HUES6 (cell line): ENCODE measurements at regions not wholly inside any gene's neighbourhood (a gene's known extent, or its start where the extent isn't known, plus 50 kb on each side); places are given as distances from the start of the nearest gene placed in this dataset.

ENCODE experiments used
- H3K27ac ChIP-seq: 2 replicates; pipeline ENCODE4 v1.7.0; 2013; ENCODE audit warnings: low read depth, mild to moderate bottlenecking, low read length, inconsistent platforms
- H3K27me3 ChIP-seq: 2 replicates; pipeline ENCODE4 v1.6.1; 2013; ENCODE audit warnings: low read length; ENCODE audit not compliant: control insufficient read depth, insufficient read depth
- H3K36me3 ChIP-seq: 2 replicates; pipeline ENCODE4 v1.6.1; 2013; ENCODE audit warnings: low read length; ENCODE audit not compliant: control insufficient read depth, insufficient read depth
- H3K4me1 ChIP-seq: 2 replicates; pipeline ENCODE4 v1.6.1; 2013; ENCODE audit warnings: low read length; ENCODE audit not compliant: control insufficient read depth, insufficient read depth
- H3K4me3 ChIP-seq: 2 replicates; pipeline ENCODE4 v1.5.1; 2013; ENCODE audit warnings: low read depth, low read length
- H3K9ac ChIP-seq: one replicate; pipeline ENCODE4 v1.6.1; 2013; ENCODE audit warnings: mild to moderate bottlenecking, low read length
- H3K9me3 ChIP-seq: 2 replicates; pipeline ENCODE4 v1.6.1; 2013; ENCODE audit warnings: low read depth, low read length; ENCODE audit not compliant: control insufficient read depth, insufficient read depth

DNA sequence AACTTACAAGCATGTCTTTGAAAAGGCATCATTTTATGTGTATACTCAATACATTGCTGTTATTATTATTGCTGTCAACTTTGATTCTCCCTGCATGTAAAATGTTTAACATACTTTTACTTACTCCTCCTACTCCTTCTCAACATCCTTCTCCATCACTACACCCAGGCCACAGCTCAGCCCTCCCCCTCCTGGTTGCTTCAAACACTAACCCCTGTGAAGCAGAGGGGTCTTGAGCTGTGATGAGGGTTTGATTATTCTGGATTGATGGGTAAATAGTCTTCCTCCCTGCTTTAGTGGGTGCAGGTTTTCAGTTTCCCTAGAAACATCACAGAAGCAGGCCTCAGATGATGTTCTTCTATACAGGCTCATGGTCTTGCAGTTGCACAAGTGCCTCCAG is 221.0 kb downstream of the OSR1 start:
- H3K27me3 ChIP-seq = no peaks in the 10 kb centered on the region
- no peak overlapping the region for H3K4me3 ChIP-seq
- no peaks in the 10 kb centered on the region for H3K36me3 ChIP-seq
- peaks cover 9% of the 10 kb centered on the region for H3K4me1 ChIP-seq
- no peak overlapping the region for H3K9ac ChIP-seq
- no peaks in the 10 kb centered on the region for H3K9me3 ChIP-seq
- no peak overlapping the region for H3K27ac ChIP-seq

DNA sequence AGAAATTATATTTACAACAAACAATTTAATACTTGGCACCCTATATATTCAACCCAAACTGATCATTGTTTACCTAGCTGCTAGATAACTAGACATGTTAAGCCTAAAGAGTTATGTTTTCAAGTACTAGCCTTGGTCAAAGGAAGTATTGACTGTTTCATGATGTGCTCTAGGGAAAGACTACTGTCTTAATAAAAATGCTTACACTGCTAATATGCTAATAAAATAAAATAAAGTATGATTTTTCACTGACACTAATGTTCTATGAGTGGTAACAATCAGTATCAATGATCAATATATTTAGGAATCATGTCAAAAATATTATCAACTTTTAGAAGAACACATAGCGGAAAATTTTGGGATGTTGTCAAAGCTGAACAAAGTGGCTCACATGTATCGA is 225.5 kb downstream of the OSR1 start:
- H3K9ac ChIP-seq = no peak overlapping the region
- 0 out of 2 replicates have a peak, but pooled peaks cover under 1% of the 10 kb centered on the region for H3K4me1 ChIP-seq
- no peaks in the 10 kb centered on the region for H3K27me3 ChIP-seq
- H3K36me3 ChIP-seq = no peaks in the 10 kb centered on the region
- H3K9me3 ChIP-seq = no peaks in the 10 kb centered on the region
- no peak overlapping the region for H3K27ac ChIP-seq
- H3K4me3 ChIP-seq = no peak overlapping the region

DNA sequence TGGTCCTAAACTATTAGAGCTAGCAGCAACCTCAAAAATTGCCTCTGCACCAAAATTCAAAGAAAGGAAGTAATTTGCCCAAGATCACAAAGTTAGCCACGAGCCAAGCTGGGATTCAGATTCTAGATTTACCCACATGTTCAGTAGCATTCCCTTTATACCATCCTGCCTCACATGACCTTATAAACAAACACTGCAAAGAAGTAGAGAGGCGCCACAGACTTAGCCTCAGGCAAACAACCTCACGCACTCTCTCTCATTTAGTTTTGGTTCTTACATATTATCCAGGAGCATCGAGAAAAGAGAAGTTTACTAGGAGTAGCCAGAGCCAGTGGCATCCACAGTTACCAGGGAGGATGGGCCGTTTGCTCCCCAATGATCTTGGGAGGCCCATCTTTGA is 226.6 kb downstream of the OSR1 start:
- no peaks in the 10 kb centered on the region for H3K27me3 ChIP-seq
- H3K27ac ChIP-seq = no peak overlapping the region
- no peaks in the 10 kb centered on the region for H3K36me3 ChIP-seq
- no peak overlapping the region for H3K4me3 ChIP-seq
- no peak overlapping the region for H3K9ac ChIP-seq
- no peaks in the 10 kb centered on the region for H3K9me3 ChIP-seq
- H3K4me1 ChIP-seq = no peaks in the 10 kb centered on the region

DNA sequence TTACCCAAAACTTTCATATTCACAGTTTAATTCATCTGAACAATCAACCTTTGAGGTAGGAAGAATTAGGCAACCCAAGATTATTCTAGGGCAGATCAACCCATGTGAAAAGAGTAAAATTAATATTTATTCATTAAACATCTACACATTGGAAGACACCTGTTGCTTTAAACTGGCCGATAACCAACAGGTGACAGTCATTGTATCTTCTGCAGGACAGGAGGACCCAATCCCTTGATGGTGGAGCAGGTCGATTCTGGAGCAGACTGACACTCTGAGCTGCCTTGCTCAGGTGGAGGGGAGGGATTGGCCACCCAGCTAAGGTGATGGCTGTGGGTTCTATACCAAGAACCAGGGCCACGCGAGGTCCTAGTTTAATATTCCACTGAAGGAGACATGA is 230.3 kb downstream of the OSR1 start:
- Histone ChIP-seq H3K4me1 (no peaks in the 10 kb centered on the region), H3K27ac (no peak overlapping the region), H3K36me3 (no peaks in the 10 kb centered on the region), H3K4me3 (no peak overlapping the region), H3K27me3 (no peaks in the 10 kb centered on the region), H3K9me3 (no peaks in the 10 kb centered on the region), H3K9ac (no peak overlapping the region)

DNA sequence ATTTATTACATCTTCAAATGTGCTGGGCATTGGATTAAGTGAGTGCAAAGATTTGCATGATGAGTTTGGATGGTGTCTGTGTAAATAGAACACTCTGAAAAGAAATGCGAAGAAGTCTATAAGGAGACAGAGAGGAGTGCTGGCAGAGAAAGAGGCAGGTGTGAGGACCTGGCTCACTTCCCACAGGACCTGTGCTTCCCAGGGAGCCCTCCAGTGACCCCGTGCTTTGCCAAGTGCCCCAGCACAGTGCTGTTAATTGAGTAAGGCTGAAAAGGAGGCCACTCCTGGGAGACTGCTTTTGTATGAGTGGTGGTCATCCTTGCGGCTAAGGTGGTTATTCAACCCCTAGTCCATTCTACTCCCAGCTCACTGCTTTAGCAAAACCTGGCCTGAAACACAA is 230.8 kb downstream of the OSR1 start:
- Histone ChIP-seq H3K9ac (no peak overlapping the region), H3K9me3 (no peaks in the 10 kb centered on the region), H3K27me3 (no peaks in the 10 kb centered on the region), H3K36me3 (no peaks in the 10 kb centered on the region), H3K4me3 (no peak overlapping the region), H3K4me1 (no peaks in the 10 kb centered on the region), H3K27ac (no peak overlapping the region)

DNA sequence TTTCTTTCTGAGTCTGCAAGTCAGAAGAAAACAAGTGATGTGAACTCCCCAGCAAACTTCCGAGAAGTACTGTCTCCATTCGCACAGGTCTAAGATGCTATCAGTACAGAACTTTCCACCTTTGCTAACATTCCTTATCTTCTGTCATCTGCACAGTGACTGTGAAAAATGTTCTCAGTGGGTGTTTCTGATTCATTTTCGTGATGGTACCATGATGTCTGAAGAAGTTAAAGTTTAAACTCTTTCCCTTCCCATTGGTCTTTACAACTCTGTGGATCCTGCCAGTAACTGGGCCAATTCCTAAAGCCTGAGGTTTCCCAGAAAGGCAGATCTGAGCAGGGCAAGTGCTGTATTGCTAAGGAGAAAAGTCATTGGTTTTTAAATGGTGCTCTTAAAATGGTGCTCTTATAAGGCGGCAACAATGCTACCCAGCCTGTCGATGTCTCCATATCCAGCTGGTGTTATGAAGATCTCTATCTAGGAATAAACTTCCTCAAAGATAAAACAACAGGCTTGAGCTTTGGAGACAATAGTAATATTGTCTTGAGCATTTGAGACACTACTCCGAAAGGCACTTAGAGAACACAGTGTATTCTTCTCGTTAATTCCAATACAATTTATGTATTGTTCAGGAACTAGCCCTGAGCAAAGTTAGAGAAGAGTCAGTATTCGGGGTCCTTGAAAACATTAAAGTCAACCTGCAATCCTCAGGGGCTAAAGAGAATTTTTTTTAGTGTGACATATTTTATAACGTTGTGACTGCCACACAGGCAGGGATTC is 232.3 kb downstream of the OSR1 start:
- Histone ChIP-seq H3K36me3 (no peaks in the 10 kb centered on the region), H3K9me3 (no peaks in the 10 kb centered on the region), H3K4me1 (no peaks in the 10 kb centered on the region), H3K9ac (no peak overlapping the region), H3K4me3 (no peak overlapping the region), H3K27me3 (no peaks in the 10 kb centered on the region), H3K27ac (no peak overlapping the region)

DNA sequence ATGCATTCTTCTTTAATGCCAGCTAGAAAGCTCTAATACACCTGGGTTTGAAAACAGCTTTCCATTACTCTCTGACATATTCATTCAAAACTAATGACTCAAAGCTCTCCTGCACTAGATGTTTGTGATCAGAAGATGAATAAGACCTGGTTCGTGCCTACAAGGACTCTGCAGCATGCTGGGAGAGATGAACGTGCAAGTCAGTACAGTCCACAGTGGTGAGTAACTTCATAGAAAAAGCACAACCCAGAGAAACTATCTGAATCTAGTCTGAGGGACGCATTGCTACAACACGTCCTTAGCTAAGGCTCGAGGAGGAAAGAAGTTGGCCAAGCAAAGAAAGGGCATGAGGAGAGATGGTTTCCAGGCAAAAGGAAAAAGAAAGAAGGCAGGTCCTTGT is 234.3 kb downstream of the OSR1 start:
- no peak overlapping the region for H3K27ac ChIP-seq
- no peak overlapping the region for H3K9ac ChIP-seq
- H3K9me3 ChIP-seq = no peaks in the 10 kb centered on the region
- no peaks in the 10 kb centered on the region for H3K27me3 ChIP-seq
- H3K4me3 ChIP-seq = no peak overlapping the region
- H3K36me3 ChIP-seq = no peaks in the 10 kb centered on the region
- no peaks in the 10 kb centered on the region for H3K4me1 ChIP-seq

DNA sequence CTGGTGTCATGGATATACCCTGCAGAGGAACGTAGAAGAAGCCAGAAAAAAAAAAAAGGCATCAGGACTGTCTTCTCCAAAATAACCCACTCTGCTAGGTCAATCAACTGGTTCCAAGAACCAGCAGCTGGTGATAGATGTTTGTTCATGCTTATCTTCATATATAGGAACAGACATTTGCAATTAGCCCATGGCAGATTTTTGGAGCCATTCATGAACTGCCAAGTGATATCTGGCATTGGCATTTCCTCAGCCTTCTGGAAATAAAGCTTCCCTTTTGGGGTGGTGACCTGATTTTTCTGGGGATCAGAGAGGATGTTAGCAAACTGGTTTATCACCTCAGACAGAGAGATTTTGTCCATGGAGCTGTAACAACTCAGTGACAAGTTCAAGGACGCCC is 234.9 kb downstream of the OSR1 start:
- no peaks in the 10 kb centered on the region for H3K9me3 ChIP-seq
- H3K36me3 ChIP-seq = no peaks in the 10 kb centered on the region
- H3K27ac ChIP-seq = no peak overlapping the region
- H3K9ac ChIP-seq = no peak overlapping the region
- H3K4me3 ChIP-seq = no peak overlapping the region
- H3K27me3 ChIP-seq = no peaks in the 10 kb centered on the region
- H3K4me1 ChIP-seq = no peaks in the 10 kb centered on the region

DNA sequence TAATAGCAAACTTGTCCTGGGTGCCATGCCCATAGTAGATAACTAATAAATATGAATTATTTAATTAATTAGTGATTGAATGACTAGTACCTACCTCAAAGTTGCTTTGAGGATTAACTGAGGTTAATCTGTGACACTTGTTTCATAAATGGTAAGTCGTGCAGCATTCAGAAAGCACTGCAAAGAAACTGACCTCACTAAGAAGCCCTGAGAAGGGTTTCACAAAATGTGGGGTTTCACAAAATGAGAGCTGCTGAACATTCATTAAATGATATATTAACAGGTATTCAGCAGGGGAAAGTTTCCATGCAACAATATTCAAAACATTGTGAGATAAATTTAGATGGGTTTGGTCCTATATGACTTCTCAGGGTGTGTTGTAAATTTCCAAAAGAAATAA is 236.2 kb downstream of the OSR1 start:
- peaks cover 3% of the 10 kb centered on the region; the same call in 1 of the 2 replicates for H3K9me3 ChIP-seq
- no peaks in the 10 kb centered on the region for H3K36me3 ChIP-seq
- no peak overlapping the region for H3K4me3 ChIP-seq
- H3K27ac ChIP-seq = no peak overlapping the region
- no peaks in the 10 kb centered on the region for H3K27me3 ChIP-seq
- no peaks in the 10 kb centered on the region for H3K4me1 ChIP-seq
- H3K9ac ChIP-seq = no peak overlapping the region

DNA sequence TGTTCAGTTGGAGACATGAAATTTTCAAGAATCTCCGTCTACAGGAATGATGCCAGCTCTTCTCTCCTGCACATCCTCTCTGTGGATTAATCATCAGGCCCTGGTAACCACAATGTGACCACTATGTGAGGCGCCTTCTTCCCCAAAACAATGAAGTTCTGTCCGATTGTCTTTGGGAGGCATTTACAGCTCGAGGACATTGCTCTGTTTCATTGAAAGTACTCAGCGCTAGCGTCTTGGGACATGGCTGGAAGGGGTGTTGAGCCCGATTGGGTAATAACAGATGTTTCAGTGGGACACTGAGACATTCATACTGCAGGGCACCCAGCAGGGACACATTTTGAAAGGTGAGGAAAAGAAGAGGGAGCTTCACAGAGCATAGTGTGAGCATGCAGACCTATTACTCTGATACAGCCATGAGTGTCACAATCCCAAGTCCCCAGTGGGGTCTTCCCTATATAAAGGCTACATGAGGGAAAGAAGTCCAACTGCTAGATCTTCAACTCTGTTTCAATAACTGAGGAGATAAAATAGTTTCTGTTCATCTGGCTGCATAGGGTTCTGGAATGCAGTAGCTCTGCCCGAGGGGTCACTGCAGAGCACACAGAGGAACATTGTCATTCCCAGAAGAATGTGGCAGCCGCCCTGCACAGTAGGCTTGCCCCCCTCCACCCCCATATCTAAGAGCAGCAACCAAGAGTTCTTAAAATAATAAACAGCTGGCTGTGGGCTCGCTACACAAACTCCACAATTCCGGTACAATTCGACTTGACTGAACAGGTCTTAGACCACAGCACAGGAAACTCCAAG is 237.3 kb downstream of the OSR1 start:
- H3K27me3 ChIP-seq = no peaks in the 10 kb centered on the region
- no peaks in the 10 kb centered on the region for H3K36me3 ChIP-seq
- H3K9me3 ChIP-seq = peaks cover 7% of the 10 kb centered on the region; the same call in 1 of the 2 replicates
- H3K9ac ChIP-seq = no peak overlapping the region
- H3K27ac ChIP-seq = no peak overlapping the region
- no peak overlapping the region for H3K4me3 ChIP-seq
- H3K4me1 ChIP-seq = no peaks in the 10 kb centered on the region

DNA sequence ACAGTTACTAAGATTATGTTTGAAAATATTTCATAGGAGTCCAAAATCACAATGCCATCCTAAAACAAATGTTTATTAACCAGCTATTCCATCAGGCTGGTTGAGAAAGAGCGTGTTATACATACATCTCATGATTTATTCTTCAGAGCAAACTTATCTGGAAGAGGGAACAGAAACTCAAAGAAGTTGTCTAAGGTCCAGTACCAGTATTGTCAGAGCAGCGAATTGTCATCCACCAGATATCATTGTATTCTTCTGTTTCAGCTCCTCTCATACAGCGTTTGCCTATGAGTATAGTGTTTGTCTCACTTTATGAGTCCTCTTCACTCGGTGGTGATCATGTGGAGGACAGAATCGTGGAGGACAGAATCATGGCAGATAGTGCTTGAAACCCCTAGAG is 238.2 kb downstream of the OSR1 start:
- Histone ChIP-seq H3K27me3 (no peaks in the 10 kb centered on the region), H3K36me3 (no peaks in the 10 kb centered on the region), H3K9ac (no peak overlapping the region), H3K4me1 (no peaks in the 10 kb centered on the region), H3K4me3 (no peak overlapping the region), H3K9me3 (peaks cover 7% of the 10 kb centered on the region; the same call in 1 of the 2 replicates), H3K27ac (no peak overlapping the region)
